Duodenal mucosa (tissue), 2 donors: ENCODE measurements at regions not wholly inside any gene's neighbourhood (a gene's known extent, or its start where the extent isn't known, plus 50 kb on each side); places are given as distances from the start of the nearest gene placed in this dataset.

Experiments used
- H3K27ac ChIP-seq: one replicate; pipeline ENCODE4 v1.7.0; 2013; ENCODE audit warnings: low read depth, low read length
- H3K27me3 ChIP-seq, 2 donors: one replicate each; pipeline ENCODE4 v1.7.0; 2013; ENCODE audit warnings: low read length in 2 of 2, control low read depth in 1 of 2; ENCODE audit not compliant: insufficient read depth in 2 of 2, control insufficient read depth in 1 of 2
- H3K36me3 ChIP-seq, 2 donors: one replicate each; pipeline ENCODE4 v1.7.0; 2013; ENCODE audit warnings: low read length in 2 of 2, control low read depth in 1 of 2; ENCODE audit not compliant: insufficient read depth in 2 of 2, control insufficient read depth in 1 of 2
- H3K4me1 ChIP-seq, 2 donors: one replicate each; pipeline ENCODE4 v1.7.0; 2013; ENCODE audit warnings: low read length in 2 of 2, control low read depth in 1 of 2; ENCODE audit not compliant: insufficient read depth in 2 of 2, control insufficient read depth in 1 of 2
- H3K4me3 ChIP-seq, 2 donors: one replicate each; pipeline ENCODE4 v1.7.0; 2013; ENCODE audit warnings: low read length in 2 of 2, low read depth in 1 of 2
- H3K9ac ChIP-seq, 2 donors: one replicate each; pipeline ENCODE4 v1.7.0; 2013; ENCODE audit warnings: low read length in 2 of 2, low read depth in 1 of 2
- H3K9me3 ChIP-seq, 2 donors: one replicate each; pipeline ENCODE4 v1.7.0; 2013; ENCODE audit warnings: low read length in 2 of 2, control low read depth in 1 of 2; ENCODE audit not compliant: control insufficient read depth in 1 of 2

GRCh38 chr12:124496584-124496983 is 70.8 kb downstream of the NCOR2 start:
- Histone ChIP-seq H3K27ac (no peak overlapping the region), H3K4me3 (no peak overlapping the region), H3K9ac (no peak overlapping the region), H3K27me3 (no peaks in the 10 kb centered on the region), H3K4me1 (peaks cover 19 to 26% of the 10 kb centered on the region in 2 donors), H3K9me3 (no peaks in the 10 kb centered on the region), H3K36me3 (peaks cover 5 to 13% of the 10 kb centered on the region in 2 donors)

- Histone ChIP-seq H3K27me3 (no peaks in the 10 kb centered on the region), H3K4me3 (no peak overlapping the region), H3K4me1 (peaks cover 31 to 36% of the 10 kb centered on the region in 2 donors), H3K27ac (no peak overlapping the region), H3K36me3 (peaks cover 5 to 14% of the 10 kb centered on the region in 2 donors), H3K9ac (no peak overlapping the region), H3K9me3 (no peaks in the 10 kb centered on the region)
Measured at GRCh38 chr12:124495194-124495983, 72.0 kb downstream of the NCOR2 start.

- H3K36me3 ChIP-seq = peaks cover 5 to 14% of the 10 kb centered on the region in 2 donors
- no peak overlapping the region for H3K9ac ChIP-seq
- no peaks in the 10 kb centered on the region for H3K27me3 ChIP-seq
- peaks cover 32 to 36% of the 10 kb centered on the region in 2 donors for H3K4me1 ChIP-seq
- no peak overlapping the region for H3K4me3 ChIP-seq
- H3K27ac ChIP-seq = no peak overlapping the region
- H3K9me3 ChIP-seq = no peaks in the 10 kb centered on the region
Measured at GRCh38 chr12:124494751-124495129, 72.7 kb downstream of the NCOR2 start.

GRCh38 chr12:124493809-124494750 is 73.3 kb downstream of the NCOR2 start:
- Histone ChIP-seq H3K27ac (no peak overlapping the region), H3K9ac (no peak overlapping the region), H3K4me3 (no peak overlapping the region), H3K4me1 (peaks cover 32 to 36% of the 10 kb centered on the region in 2 donors), H3K9me3 (no peaks in the 10 kb centered on the region), H3K27me3 (no peaks in the 10 kb centered on the region), H3K36me3 (peaks cover 7 to 14% of the 10 kb centered on the region in 2 donors)

GRCh38 chr12:124492879-124493808 is 74.3 kb downstream of the NCOR2 start:
- Histone ChIP-seq H3K27ac (no peak overlapping the region), H3K36me3 (peaks cover 9 to 14% of the 10 kb centered on the region in 2 donors), H3K27me3 (no peaks in the 10 kb centered on the region), H3K9ac (no peak overlapping the region), H3K4me3 (no peak overlapping the region), H3K4me1 (peaks cover 28 to 29% of the 10 kb centered on the region in 2 donors), H3K9me3 (no peaks in the 10 kb centered on the region)

GRCh38 chr12:124491856-124492420 is 75.5 kb downstream of the NCOR2 start:
- H3K4me1 ChIP-seq = peaks cover 19 to 21% of the 10 kb centered on the region in 2 donors
- no peaks in the 10 kb centered on the region for H3K9me3 ChIP-seq
- no peak overlapping the region for H3K27ac ChIP-seq
- H3K36me3 ChIP-seq = peaks cover 9 to 14% of the 10 kb centered on the region in 2 donors
- no peak overlapping the region for H3K9ac ChIP-seq
- H3K4me3 ChIP-seq = no peak overlapping the region
- no peaks in the 10 kb centered on the region for H3K27me3 ChIP-seq

- Histone ChIP-seq H3K36me3 (peaks cover 9 to 18% of the 10 kb centered on the region in 2 donors), H3K9ac (no peak overlapping the region), H3K27ac (no peak overlapping the region), H3K9me3 (no peaks in the 10 kb centered on the region), H3K27me3 (no peaks in the 10 kb centered on the region), H3K4me1 (peaks cover 14 to 18% of the 10 kb centered on the region in 2 donors), H3K4me3 (no peak overlapping the region)
Measured at GRCh38 chr12:124491310-124491709, 76.1 kb downstream of the NCOR2 start.

- Histone ChIP-seq H3K9me3 (no peaks in the 10 kb centered on the region), H3K4me1 (peaks cover 14 to 18% of the 10 kb centered on the region in 2 donors), H3K4me3 (no peak overlapping the region), H3K36me3 (peaks cover 12 to 18% of the 10 kb centered on the region in 2 donors), H3K27me3 (no peaks in the 10 kb centered on the region), H3K9ac (no peak overlapping the region), H3K27ac (no peak overlapping the region)
Measured at GRCh38 chr12:124490584-124491305, 76.7 kb downstream of the NCOR2 start.
